ENCODE measurements at regions not wholly inside any gene's neighbourhood (a gene's known extent, or its start where the extent isn't known, plus 50 kb on each side); places are given as distances from the start of the nearest gene placed in this dataset.

GRCh38 chr2:62296034-62296831 lies 100.3 kb downstream of the B3GNT2 start:
- TF ChIP-seq, protein P1, sequence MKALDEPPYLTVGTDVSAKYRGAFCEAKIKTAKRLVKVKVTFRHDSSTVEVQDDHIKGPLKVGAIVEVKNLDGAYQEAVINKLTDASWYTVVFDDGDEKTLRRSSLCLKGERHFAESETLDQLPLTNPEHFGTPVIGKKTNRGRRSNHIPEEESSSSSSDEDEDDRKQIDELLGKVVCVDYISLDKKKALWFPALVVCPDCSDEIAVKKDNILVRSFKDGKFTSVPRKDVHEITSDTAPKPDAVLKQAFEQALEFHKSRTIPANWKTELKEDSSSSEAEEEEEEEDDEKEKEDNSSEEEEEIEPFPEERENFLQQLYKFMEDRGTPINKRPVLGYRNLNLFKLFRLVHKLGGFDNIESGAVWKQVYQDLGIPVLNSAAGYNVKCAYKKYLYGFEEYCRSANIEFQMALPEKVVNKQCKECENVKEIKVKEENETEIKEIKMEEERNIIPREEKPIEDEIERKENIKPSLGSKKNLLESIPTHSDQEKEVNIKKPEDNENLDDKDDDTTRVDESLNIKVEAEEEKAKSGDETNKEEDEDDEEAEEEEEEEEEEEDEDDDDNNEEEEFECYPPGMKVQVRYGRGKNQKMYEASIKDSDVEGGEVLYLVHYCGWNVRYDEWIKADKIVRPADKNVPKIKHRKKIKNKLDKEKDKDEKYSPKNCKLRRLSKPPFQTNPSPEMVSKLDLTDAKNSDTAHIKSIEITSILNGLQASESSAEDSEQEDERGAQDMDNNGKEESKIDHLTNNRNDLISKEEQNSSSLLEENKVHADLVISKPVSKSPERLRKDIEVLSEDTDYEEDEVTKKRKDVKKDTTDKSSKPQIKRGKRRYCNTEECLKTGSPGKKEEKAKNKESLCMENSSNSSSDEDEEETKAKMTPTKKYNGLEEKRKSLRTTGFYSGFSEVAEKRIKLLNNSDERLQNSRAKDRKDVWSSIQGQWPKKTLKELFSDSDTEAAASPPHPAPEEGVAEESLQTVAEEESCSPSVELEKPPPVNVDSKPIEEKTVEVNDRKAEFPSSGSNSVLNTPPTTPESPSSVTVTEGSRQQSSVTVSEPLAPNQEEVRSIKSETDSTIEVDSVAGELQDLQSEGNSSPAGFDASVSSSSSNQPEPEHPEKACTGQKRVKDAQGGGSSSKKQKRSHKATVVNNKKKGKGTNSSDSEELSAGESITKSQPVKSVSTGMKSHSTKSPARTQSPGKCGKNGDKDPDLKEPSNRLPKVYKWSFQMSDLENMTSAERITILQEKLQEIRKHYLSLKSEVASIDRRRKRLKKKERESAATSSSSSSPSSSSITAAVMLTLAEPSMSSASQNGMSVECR (CRISPR knock-in tag; IDR thresholded peaks at IDR 0.05; ENCODE audit: borderline replicate concordance): no peak
- TF ChIP-seq, protein P2, sequence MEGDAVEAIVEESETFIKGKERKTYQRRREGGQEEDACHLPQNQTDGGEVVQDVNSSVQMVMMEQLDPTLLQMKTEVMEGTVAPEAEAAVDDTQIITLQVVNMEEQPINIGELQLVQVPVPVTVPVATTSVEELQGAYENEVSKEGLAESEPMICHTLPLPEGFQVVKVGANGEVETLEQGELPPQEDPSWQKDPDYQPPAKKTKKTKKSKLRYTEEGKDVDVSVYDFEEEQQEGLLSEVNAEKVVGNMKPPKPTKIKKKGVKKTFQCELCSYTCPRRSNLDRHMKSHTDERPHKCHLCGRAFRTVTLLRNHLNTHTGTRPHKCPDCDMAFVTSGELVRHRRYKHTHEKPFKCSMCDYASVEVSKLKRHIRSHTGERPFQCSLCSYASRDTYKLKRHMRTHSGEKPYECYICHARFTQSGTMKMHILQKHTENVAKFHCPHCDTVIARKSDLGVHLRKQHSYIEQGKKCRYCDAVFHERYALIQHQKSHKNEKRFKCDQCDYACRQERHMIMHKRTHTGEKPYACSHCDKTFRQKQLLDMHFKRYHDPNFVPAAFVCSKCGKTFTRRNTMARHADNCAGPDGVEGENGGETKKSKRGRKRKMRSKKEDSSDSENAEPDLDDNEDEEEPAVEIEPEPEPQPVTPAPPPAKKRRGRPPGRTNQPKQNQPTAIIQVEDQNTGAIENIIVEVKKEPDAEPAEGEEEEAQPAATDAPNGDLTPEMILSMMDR (IDR thresholded peaks at IDR 0.05): no peak
- TF ChIP-seq MXD4 (CRISPR knock-in tag; IDR thresholded peaks at IDR 0.05; ENCODE audit: borderline replicate concordance) (no peak), KAT7 (CRISPR knock-in tag; IDR thresholded peaks at IDR 0.05; ENCODE audit: borderline replicate concordance) (no peak), ZBTB43 (CRISPR knock-in tag; IDR thresholded peaks at IDR 0.05) (no peak)

Data from WTC11 (cell line).